Glomerular visceral epithelial cell (primary cell): ENCODE measurements at regions not wholly inside any gene's neighbourhood (a gene's known extent, or its start where the extent isn't known, plus 50 kb on each side); places are given as distances from the start of the nearest gene placed in this dataset.
"Not testable (repeated sequence)": the region's sequence is repeated elsewhere in the genome, so short reads cannot be mapped to it uniquely, and the experiment has no call there.

Source experiments
- DNase-seq: peaks from one replicate; pipeline ENCODE4 v3.0.0-alpha.2; 2016; ENCODE audit errors: extremely low spot score

- no peak for DNase-seq
Measured at GRCh38 chr5:14054965-14055963, 87.9 kb upstream of the TRIO start.

- DNase-seq = no peak
Measured at GRCh38 chr5:14054111-14054854, 88.9 kb upstream of the TRIO start.

GRCh38 chr5:14050821-14051220 lies 92.3 kb upstream of the TRIO start:
- no peak for DNase-seq

- DNase-seq = no peak
Measured at GRCh38 chr5:14048434-14048833, 94.7 kb upstream of the TRIO start.

GRCh38 chr5:14041528-14042192 lies 97.2 kb upstream of the DNAH5 start:
- no peak for DNase-seq

- DNase-seq = no peak
Measured at GRCh38 chr5:14040542-14040941, 96.1 kb upstream of the DNAH5 start.

- DNase-seq = peak; percentile 80
Measured at GRCh38 chr5:14039576-14039975, 95.1 kb upstream of the DNAH5 start.

- DNase-seq = peak; percentile 38
Measured at GRCh38 chr5:14039063-14039462, 94.6 kb upstream of the DNAH5 start.

- peak; percentile 61 for DNase-seq
Measured at GRCh38 chr5:14038341-14038959, 94.0 kb upstream of the DNAH5 start.

GRCh38 chr5:14036947-14037346 lies 92.5 kb upstream of the DNAH5 start:
- DNase-seq = peak; percentile 60

GRCh38 chr5:14036514-14036913 lies 92.0 kb upstream of the DNAH5 start:
- DNase-seq = peak; percentile 93

GRCh38 chr5:14035859-14036503 lies 91.5 kb upstream of the DNAH5 start:
- DNase-seq = peak; percentile 100

- DNase-seq = peak; percentile 34
Measured at GRCh38 chr5:14034963-14035362, 90.5 kb upstream of the DNAH5 start.

GRCh38 chr5:14032918-14033317 lies 88.4 kb upstream of the DNAH5 start:
- DNase-seq = peak; percentile 75

- DNase-seq = no peak
Measured at GRCh38 chr5:14028938-14029584, 84.6 kb upstream of the DNAH5 start.

- DNase-seq = no peak
Measured at GRCh38 chr5:14028188-14028587, 83.7 kb upstream of the DNAH5 start.

- DNase-seq = no peak
Measured at GRCh38 chr5:14025569-14026286, 81.2 kb upstream of the DNAH5 start.

GRCh38 chr5:14022971-14023370 lies 78.5 kb upstream of the DNAH5 start:
- no peak for DNase-seq

GRCh38 chr5:14020944-14021343 lies 76.5 kb upstream of the DNAH5 start:
- not testable (repeated sequence) for DNase-seq

- DNase-seq = no peak
Measured at GRCh38 chr5:14019768-14020290, 75.3 kb upstream of the DNAH5 start.
